GM19023 (cell line): ENCODE measurements at regions not wholly inside any gene's neighbourhood (a gene's known extent, or its start where the extent isn't known, plus 50 kb on each side); places are given as distances from the start of the nearest gene placed in this dataset.

Experiments used
- ATAC-seq: cut with Tn5 transposase; IDR thresholded peaks from one replicate; pipeline ENCODE4 v1.9.1; 2021; ENCODE audit warnings: mild to moderate bottlenecking, moderate library complexity; ENCODE audit not compliant: unreplicated experiment

- no peak for ATAC-seq
Observed at GRCh38 chr13:85406269-85406975, 392.8 kb downstream of the SLITRK6 start.

- no peak for ATAC-seq
Observed at GRCh38 chr13:85405316-85405897, 393.8 kb downstream of the SLITRK6 start.

- ATAC-seq, result no peak
Observed at GRCh38 chr13:85386424-85386823, 412.8 kb downstream of the SLITRK6 start.

GRCh38 chr13:85383291-85383690 lies 415.9 kb downstream of the SLITRK6 start:
- ATAC-seq, result no peak

GRCh38 chr13:85381082-85381481 lies 418.1 kb downstream of the SLITRK6 start:
- no peak for ATAC-seq

GRCh38 chr13:85379991-85380390 lies 419.2 kb downstream of the SLITRK6 start:
- ATAC-seq, result no peak

- no peak for ATAC-seq
Observed at GRCh38 chr13:85379433-85379832, 419.8 kb downstream of the SLITRK6 start.

- ATAC-seq, result no peak
Observed at GRCh38 chr13:85377783-85378182, 421.4 kb downstream of the SLITRK6 start.

- no peak for ATAC-seq
Observed at GRCh38 chr13:85373322-85373721, 425.9 kb downstream of the SLITRK6 start.

- ATAC-seq, result no peak
Observed at GRCh38 chr13:85371254-85371653, 428.0 kb downstream of the SLITRK6 start.

- ATAC-seq, result no peak
Observed at GRCh38 chr13:85368686-85369085, 430.5 kb downstream of the SLITRK6 start.

GRCh38 chr13:85367887-85368286 lies 431.3 kb downstream of the SLITRK6 start:
- ATAC-seq, result no peak

- ATAC-seq, result no peak
Observed at GRCh38 chr13:85366759-85367417, 432.3 kb downstream of the SLITRK6 start.

GRCh38 chr13:85363504-85363903 lies 435.7 kb downstream of the SLITRK6 start:
- ATAC-seq, result no peak

- no peak for ATAC-seq
Observed at GRCh38 chr13:85362980-85363379, 436.2 kb downstream of the SLITRK6 start.

- ATAC-seq, result no peak
Observed at GRCh38 chr13:85347251-85347650, 452.0 kb downstream of the SLITRK6 start.

- ATAC-seq, result no peak
Observed at GRCh38 chr13:85334187-85334586, 465.0 kb downstream of the SLITRK6 start.

GRCh38 chr13:85333506-85334020 lies 465.7 kb downstream of the SLITRK6 start:
- no peak for ATAC-seq

GRCh38 chr13:85332615-85333014 lies 466.6 kb downstream of the SLITRK6 start:
- no peak for ATAC-seq

- no peak for ATAC-seq
Observed at GRCh38 chr13:85321734-85322133, 477.5 kb downstream of the SLITRK6 start.

GRCh38 chr13:85317781-85318180 lies 481.4 kb downstream of the SLITRK6 start:
- ATAC-seq, result no peak

- no peak for ATAC-seq
Observed at GRCh38 chr13:85316506-85317025, 482.7 kb downstream of the SLITRK6 start.
